ENCODE measurements at regions not wholly inside any gene's neighbourhood (a gene's known extent, or its start where the extent isn't known, plus 50 kb on each side); places are given as distances from the start of the nearest gene placed in this dataset.
A peak's percentile ranks its signal among the peaks of the same experiment; 100 is the strongest.
"Not testable (repeated sequence)": the region's sequence is repeated elsewhere in the genome, so short reads cannot be mapped to it uniquely, and the experiment has no call there.

- FAIRE-seq, result no peak
These were observed 789.2 kb upstream of the RGS18 start for GRCh38 chr1:191368891-191369654.

- FAIRE-seq, result no peak
These were observed 786.6 kb upstream of the RGS18 start for GRCh38 chr1:191371626-191372025.

DNA sequence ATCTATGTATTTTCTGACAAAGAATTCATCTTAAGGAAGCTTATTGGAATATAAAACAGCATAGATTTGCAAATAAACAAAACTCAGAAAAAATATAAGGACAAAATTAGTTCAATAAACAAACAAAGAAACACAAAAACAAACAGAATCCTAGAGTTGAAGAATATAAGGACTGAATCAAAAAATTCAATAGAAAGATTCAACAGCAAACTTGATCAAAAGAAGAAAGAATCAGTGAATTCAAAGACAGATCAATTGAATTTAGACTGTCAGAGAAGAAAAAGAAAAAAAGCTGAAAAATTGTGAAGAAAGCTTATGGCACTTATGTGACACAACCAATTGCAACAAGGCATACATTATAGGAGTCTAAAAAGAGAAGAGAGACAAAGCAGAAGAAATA is 770.0 kb upstream of the RGS18 start:
- FAIRE-seq, result no peak

DNA sequence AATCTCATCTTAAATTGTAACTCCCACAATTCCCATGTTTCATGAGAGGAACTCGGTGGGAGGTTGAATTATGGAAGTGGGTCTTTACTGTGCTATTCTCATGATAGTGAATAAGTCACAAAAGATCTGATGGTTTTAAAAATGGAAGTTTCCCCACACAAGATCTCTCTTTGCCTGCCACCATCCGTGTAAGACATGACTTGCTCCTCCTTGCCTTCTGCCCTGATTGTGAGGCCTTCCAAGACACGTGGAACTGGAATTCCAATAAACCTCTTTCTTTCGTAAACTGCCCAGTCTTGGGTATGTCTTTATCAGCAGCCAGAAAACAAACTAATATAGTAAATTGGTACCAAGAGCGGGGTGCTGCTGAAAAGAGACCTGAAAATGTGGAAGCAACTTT is 761.6 kb upstream of the RGS18 start:
- FAIRE-seq, result no peak

GRCh38 chr1:191398551-191398950 is 759.7 kb upstream of the RGS18 start:
- no peak for FAIRE-seq

- FAIRE-seq, result no peak
These were observed 752.8 kb upstream of the RGS18 start for GRCh38 chr1:191405417-191405816.

DNA sequence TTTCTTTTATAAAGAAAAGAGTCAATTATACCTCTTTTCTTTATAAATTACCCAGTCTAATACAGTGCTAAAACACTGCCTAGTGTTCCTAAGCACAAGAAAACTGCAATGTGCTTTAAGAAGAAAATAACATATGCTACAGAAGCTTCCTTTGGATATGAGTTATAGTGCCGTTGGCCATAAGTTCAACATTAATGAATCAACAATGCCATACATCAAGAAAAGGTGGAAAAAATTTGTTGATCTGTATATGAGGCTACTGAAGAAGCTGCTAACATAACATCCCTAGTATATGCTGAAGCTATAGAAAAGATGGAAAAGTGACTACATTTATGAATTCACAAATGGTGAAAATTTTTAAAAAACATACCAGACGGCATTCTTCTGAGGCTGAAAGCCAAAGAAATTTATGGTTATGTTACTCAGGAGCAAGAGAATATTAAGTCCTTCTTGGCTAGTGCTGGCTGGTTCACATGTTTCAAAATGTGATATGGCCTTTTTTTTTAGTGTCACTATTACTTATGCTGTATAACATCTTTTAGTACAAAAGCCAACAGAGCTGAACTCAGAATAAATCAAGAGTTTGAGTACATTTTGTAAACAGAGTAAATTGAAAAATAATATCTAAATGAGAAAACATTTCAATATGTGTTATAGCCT is 743.2 kb upstream of the RGS18 start:
- FAIRE-seq, result no peak

DNA sequence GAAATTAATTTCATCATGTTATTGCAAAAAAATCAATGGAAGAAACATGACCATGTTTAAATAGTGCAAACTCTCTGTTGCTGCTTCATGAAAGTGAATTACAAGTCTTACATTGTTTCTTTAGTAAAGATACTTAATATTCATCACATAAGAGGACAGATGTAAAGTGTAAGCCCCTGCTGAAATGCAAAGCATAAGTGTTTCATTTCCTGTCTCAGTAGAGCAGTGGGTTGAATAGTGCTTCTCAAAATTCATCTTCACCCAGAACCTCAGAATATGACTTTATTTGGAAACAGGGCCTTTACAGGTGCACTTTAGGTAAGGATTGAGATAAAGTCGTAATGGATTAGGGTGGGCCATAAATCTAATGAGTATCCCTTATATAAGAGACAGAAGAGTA is 738.4 kb upstream of the RGS18 start:
- no peak for FAIRE-seq

GRCh38 chr1:191427593-191427992 is 730.7 kb upstream of the RGS18 start:
- no peak for FAIRE-seq

DNA sequence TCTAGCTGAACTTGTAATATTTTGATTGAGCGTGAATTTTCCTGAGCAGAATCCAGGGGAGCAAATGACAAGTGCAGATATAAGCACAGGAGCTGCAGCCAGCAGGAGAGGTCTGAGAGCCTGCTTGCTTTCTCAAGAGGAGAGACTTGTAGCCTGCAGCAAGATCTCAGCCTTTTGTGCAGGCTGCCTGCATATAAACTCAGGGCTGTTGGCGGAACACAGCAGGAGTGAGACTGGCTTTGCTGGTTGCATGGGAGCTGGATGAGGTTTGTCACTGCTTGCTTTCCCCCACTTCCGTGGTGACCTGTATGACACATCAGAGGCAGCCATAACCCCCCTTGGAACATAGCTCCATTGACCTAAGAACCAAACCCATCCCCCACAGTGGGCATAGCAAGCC is 725.4 kb upstream of the RGS18 start:
- FAIRE-seq, result no peak

DNA sequence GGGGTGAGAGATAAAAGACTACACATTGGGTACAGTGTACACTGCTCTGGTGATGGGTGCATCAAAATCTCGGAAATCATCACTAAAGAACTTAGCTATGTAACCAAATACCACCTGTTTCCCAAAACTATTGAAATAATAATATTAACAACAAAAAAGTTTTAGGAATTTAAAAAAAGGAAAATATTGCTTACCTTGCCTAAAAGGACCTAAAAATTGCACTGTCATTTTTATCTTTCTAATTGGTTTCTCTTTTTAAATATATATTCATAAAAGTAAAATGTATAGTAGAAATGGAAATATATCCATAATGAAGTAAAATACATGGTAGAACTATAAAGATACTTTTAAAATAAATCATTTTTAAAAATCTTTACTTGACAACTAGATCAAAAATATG is 719.3 kb upstream of the RGS18 start:
- FAIRE-seq, result no peak

DNA sequence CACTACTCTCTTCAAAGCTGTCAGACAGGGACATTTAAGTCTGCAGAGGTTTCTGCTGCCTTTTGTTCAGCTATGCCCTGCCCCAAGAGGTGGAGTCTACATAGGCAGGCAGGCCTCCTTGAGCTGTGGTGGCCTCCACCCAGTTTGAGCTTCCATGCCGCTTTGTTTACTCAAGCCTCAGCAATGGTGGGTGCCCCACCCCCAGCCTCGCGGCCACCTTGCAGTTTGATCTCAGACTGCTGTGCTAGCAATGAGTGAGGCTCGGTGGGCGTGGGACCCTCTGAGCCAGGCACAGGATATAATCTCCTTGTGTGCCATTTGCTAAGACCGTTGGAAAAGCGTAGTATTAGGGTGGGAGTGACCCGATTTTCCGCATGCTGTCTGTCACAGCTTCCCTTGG is 710.0 kb upstream of the RGS18 start:
- FAIRE-seq, result not testable (repeated sequence)

DNA sequence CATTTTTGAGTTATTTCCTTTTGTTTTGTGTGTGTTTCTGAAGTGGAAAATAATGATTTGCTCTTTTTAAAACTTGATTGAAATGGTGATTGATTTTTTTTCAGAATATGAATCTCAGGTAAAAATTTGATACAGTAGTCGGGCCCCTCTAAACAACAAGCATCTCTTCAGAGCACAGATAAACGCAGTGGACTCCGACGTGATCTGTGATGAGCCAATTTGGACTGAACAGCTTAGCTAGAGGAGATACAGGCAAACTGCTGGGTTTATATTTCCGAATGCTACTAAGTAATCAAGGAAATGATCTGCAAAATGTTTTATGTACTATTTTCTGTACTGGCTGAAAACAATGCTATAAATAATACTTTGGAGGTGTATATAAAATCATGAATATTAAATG is 705.7 kb upstream of the RGS18 start:
- FAIRE-seq, result no peak

DNA sequence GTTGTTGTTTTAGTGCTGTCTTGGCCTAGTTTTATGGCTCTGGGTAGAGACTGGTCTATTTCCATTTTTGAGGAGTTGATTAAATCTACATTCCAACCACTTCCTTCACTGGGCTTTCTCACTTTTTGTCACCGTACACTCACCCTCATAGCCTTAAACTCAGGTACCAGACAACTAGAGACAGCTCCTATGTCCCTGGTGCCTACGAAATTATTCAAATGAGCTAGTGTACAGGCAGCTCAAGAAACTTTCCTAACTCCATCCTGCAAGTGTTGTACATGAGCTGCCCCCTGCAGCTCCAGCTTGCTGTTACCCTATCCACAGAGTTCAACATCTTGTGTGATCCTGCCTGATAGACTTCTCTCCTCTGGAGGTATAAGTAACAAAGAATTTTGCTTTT is 704.8 kb upstream of the RGS18 start:
- FAIRE-seq, result no peak

DNA sequence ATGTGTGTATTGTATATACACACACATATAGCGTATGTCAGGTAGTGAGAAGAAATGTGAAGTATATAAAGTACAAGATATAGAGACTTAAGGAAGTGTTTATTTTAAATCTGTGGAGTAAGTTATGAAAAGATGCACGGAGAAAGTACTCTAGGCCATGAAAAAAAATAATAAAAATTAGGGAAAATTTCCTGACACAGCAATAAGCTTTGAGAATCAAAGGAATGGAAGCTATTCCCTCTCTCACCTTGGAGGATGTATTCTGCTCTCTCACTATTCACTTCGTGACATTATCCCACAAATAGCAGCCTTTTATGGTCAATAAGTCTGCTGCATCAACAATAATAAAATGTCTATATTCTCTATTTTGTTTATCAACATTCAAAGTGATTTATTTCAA is 700.4 kb upstream of the RGS18 start:
- FAIRE-seq, result no peak

- FAIRE-seq, result no peak
These were observed 698.0 kb upstream of the RGS18 start for GRCh38 chr1:191460234-191460633.

DNA sequence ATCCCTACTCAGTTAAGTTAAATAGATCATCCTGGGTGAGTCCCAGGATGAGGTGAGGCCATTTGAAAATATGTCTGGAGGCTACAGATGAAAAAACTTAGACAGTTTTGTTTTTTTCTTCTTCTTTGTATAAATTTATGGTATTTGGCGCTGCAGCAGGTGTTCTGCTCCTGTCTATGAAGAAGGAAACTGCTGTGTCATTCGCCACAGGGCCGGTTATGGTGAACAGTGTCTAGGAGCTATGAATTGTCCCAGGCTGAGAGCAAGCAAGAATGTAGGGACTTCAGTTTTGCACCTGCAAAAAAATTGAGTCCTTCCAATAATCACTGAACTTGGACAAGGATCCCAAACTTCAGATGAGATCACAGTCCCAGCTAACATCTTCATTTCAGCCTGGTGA is 674.3 kb upstream of the RGS18 start:
- FAIRE-seq, result no peak

DNA sequence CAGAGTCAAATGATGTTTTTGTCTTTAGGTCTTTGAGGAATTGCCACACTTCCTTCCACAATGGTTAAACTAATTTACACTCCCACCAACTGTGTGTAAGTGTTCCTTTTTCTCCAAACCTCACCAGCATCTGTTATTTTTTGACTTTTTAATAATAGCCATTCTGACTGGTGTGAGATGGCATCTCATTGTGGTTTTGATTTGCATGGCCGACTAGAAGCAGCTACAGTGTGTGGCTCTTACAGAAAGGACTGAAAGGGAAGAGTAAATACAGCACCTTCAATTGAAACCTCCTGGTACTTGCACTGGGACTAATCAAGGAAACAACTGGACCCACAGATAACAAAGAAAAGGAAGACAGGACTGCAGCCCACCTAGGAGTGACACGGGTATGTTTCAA is 668.0 kb upstream of the RGS18 start:
- FAIRE-seq, result no peak

DNA sequence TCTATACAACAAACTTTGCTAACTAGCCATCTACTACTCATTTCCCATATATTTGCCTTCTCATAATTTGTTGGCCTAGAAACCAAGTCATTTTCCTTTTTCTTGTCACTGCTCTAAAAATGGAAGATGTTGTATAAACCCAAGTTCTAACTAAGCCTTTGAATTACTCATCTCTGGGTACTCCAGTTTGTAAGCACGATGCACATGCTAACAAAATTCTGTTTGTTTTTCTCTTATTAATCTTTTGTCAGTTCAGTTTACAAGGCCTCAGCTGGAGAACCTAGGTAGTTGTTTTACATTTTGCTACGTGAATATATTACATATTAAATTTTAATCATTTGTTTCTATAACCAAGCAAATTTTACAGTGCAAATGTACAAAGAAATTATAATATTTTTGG is 663.2 kb upstream of the RGS18 start:
- no peak for FAIRE-seq

DNA sequence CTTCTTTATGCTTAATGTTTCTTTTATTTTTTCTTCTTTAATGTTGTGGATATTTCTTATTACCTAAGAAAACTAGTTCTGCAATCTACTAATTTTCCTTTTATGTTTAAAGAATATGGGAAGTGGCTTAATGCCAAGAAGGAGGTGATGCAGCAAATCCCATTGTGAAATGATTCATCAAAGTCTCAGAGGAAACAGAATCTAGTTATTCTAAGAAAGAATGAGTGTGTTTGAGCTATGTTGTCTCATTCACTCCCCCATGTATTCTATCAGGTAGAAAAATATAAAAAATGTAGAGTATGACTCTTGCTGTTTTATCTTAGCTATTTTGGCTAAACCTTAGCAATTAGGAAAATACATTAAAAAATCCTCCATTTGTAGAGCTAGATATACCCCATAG is 659.9 kb upstream of the RGS18 start:
- no peak for FAIRE-seq

DNA sequence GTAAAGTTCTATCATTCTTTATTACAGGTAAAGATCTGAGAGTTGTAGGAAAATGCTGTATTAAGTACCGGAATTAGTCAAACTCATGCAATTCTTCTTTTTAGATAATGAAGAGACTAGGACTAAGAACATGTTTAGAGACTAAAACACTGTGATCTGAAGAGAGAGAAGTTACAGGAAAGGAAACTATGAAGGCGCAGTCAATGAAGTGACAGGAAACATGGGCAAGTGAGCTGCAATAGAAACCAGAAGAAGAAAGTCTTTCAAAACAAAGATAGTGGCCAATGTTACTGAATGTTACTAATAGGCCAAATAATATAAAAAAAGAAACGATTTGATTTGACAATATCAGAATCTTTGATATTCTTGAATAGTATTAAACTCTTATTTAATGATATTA is 659.4 kb upstream of the RGS18 start:
- FAIRE-seq, result no peak

GRCh38 chr1:191504999-191505398 is 653.3 kb upstream of the RGS18 start:
- FAIRE-seq, result no peak

GRCh38 chr1:191508239-191508638 is 650.0 kb upstream of the RGS18 start:
- no peak for FAIRE-seq

DNA sequence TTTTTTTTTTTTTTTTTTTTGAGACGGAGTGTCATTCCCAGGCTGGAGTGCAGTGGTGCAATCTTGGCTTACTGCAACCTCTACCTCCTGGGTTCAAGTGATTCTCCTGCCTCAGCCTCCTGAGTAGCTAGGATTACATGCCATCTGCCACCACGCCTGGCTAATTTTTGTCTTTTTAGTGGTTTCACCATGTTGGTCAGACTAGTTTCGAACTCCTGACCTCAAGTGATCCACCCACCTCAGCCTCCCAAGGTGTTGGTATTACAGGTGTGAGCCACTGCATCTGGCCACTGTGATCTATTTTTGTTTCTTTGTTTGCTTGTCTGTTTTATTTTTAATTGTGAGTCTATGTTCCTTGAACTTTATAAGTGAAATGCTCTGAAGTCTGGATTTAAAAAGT is 646.8 kb upstream of the RGS18 start:
- FAIRE-seq, result not testable (repeated sequence)

DNA sequence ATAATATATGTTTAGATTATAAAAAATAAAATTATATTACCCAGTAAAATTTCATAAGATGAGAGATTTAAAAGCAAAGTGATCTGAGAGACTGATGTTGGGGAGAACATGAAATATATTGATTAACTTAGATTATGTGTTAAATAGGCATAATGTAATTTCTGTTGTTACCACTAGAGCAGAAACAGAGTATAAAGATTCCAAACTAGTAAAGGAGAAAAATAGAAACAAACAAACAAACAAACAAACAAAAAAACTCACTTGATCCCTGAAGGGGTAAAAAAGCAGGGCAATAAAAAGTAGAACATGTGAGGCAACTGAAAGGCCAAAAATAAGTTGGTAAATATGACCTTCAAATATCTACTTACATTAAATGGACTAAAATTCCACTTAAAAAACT is 640.4 kb upstream of the RGS18 start:
- peak; percentile 77 for FAIRE-seq
